Mucosa of descending colon (tissue), 3 donors: ENCODE measurements at regions not wholly inside any gene's neighbourhood (a gene's known extent, or its start where the extent isn't known, plus 50 kb on each side); places are given as distances from the start of the nearest gene placed in this dataset.

Source experiments
- ATAC-seq: fragments of 200-7000 bp; cut with Tn5 transposase; one replicate; pipeline ENCODE4 v1.9.1; 2020; ENCODE audit warnings: mild to moderate bottlenecking, moderate library complexity
- DNase-seq, 3 donors: peaks; one replicate each; pipeline ENCODE4 v3.0.0-alpha.2; 2020
- H3K36me3 ChIP-seq: fragments of 200-600 bp; one replicate; pipeline ENCODE4 v1.8.0; 2021; ENCODE audit warnings: low read depth, mild to moderate bottlenecking
- H3K4me1 ChIP-seq: fragments of 200-600 bp; one replicate; pipeline ENCODE4 v1.8.0; 2021; ENCODE audit warnings: low read depth, mild to moderate bottlenecking
- H3K4me3 ChIP-seq: fragments of 200-600 bp; one replicate; pipeline ENCODE4 v1.8.0; 2021; ENCODE audit warnings: mild to moderate bottlenecking
- H3K9me3 ChIP-seq: fragments of 200-600 bp; one replicate; pipeline ENCODE4 v1.8.0; 2021; ENCODE audit warnings: mild to moderate bottlenecking
- CTCF ChIP-seq: fragments of 200-600 bp; IDR thresholded peaks from one replicate; pipeline ENCODE4 v1.8.0; 2022; ENCODE audit warnings: antibody characterized with exemption, mild to moderate bottlenecking
- intact Hi-C, 2 donors: fragments of 100-400 bp; cut with DNase I in 1 of 2; cut with micrococcal nuclease in 1 of 2; formaldehyde crosslinking; loops; one replicate each; pipeline versions ENCODE4 v1.11.0 to v1.11.1; 2022; cut with DNase I, micrococcal nuclease
- donor health status: DM: no; HTN: no; CAD: no; lungs with moderate emphysema.
- donor health status: DM: no; HTN: no; CAD: no.
- donor health status: DM: no; HTN: yes; CAD: no.

GRCh38 chr21:41079159-41079558 lies 88.8 kb upstream of the BACE2 start:
- TF ChIP-seq CTCF: no peak
- Histone ChIP-seq H3K4me1 (no peaks in the 10 kb centered on the region), H3K4me3 (no peak overlapping the region), H3K36me3 (no peaks in the 10 kb centered on the region), H3K9me3 (no peaks in the 10 kb centered on the region)
- DNase-seq (no peak), ATAC-seq (no peak)
- intact Hi-C loops: no loop called here

- no peaks in the 10 kb centered on the region for H3K4me1 ChIP-seq
- TF ChIP-seq CTCF: no peak
These were observed 87.4 kb upstream of the BACE2 start for GRCh38 chr21:41080485-41081121.

GRCh38 chr21:41086569-41086968 lies 81.4 kb upstream of the BACE2 start:
- ATAC-seq: no peak
- DNase-seq: no peak
- no peaks in the 10 kb centered on the region for H3K4me1 ChIP-seq
- intact Hi-C loops: no loop called here
- TF ChIP-seq CTCF: no peak
- no peaks in the 10 kb centered on the region for H3K9me3 ChIP-seq
- no peaks in the 10 kb centered on the region for H3K36me3 ChIP-seq
- H3K4me3 ChIP-seq: no peak overlapping the region

More at GRCh38 chr21:41080485-41081121, 87.4 kb upstream of the BACE2 start:
- DNase-seq: no peak
- ATAC-seq: no peak
- Histone ChIP-seq H3K9me3 (no peaks in the 10 kb centered on the region), H3K4me3 (no peak overlapping the region), H3K36me3 (no peaks in the 10 kb centered on the region)
- intact Hi-C loops: no loop called here

- intact Hi-C loops: no loop called here
- no peaks in the 10 kb centered on the region for H3K4me1 ChIP-seq
- no peaks in the 10 kb centered on the region for H3K36me3 ChIP-seq
- no peaks in the 10 kb centered on the region for H3K9me3 ChIP-seq
- no peak for TF ChIP-seq CTCF
- no peak for ATAC-seq
- H3K4me3 ChIP-seq: no peak overlapping the region
- DNase-seq: no peak
These were observed 77.0 kb upstream of the BACE2 start for GRCh38 chr21:41090981-41091380.

GRCh38 chr21:41091616-41092015 lies 76.3 kb upstream of the BACE2 start:
- intact Hi-C loops: no loop called here
- ATAC-seq: no peak
- H3K9me3 ChIP-seq: no peaks in the 10 kb centered on the region

More at GRCh38 chr21:41091616-41092015, 76.3 kb upstream of the BACE2 start:
- no peak for DNase-seq
- Histone ChIP-seq H3K4me1 (no peaks in the 10 kb centered on the region), H3K36me3 (no peaks in the 10 kb centered on the region), H3K4me3 (no peak overlapping the region)
- no peak for TF ChIP-seq CTCF
